ENCODE measurements at regions not wholly inside any gene's neighbourhood (a gene's known extent, or its start where the extent isn't known, plus 50 kb on each side); places are given as distances from the start of the nearest gene placed in this dataset.

GRCh38 chr4:19983072-19983471, 268.6 kb upstream of the SLIT2 start:
- TF ChIP-seq GABPA (IDR thresholded peaks at IDR 0.05; ENCODE audit: low read depth) (no peak), POLR2AphosphoS5 (IDR thresholded peaks at IDR 0.05; ENCODE audit: low read depth) (no peak)
- TF ChIP-seq, protein P1, sequence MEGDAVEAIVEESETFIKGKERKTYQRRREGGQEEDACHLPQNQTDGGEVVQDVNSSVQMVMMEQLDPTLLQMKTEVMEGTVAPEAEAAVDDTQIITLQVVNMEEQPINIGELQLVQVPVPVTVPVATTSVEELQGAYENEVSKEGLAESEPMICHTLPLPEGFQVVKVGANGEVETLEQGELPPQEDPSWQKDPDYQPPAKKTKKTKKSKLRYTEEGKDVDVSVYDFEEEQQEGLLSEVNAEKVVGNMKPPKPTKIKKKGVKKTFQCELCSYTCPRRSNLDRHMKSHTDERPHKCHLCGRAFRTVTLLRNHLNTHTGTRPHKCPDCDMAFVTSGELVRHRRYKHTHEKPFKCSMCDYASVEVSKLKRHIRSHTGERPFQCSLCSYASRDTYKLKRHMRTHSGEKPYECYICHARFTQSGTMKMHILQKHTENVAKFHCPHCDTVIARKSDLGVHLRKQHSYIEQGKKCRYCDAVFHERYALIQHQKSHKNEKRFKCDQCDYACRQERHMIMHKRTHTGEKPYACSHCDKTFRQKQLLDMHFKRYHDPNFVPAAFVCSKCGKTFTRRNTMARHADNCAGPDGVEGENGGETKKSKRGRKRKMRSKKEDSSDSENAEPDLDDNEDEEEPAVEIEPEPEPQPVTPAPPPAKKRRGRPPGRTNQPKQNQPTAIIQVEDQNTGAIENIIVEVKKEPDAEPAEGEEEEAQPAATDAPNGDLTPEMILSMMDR (IDR thresholded peaks at IDR 0.05; ENCODE audit: insufficient read depth, low read length): no peak

Measured in HL-60 (cell line).